Breast epithelium (tissue), 3 donors: ENCODE measurements at regions not wholly inside any gene's neighbourhood (a gene's known extent, or its start where the extent isn't known, plus 50 kb on each side); places are given as distances from the start of the nearest gene placed in this dataset.

Source experiments
- CTCF ChIP-seq, 3 donors: fragments of 450-650 bp; IDR thresholded peaks; one replicate each; pipeline ENCODE4 v1.5.1; 2016 to 2017; ENCODE audit warnings: antibody characterized with exemption in 3 of 3, mild to moderate bottlenecking in 3 of 3, moderate library complexity in 3 of 3
- POLR2A ChIP-seq: fragments of 450-650 bp; IDR thresholded peaks from one replicate; pipeline ENCODE4 v1.6.1; 2016; ENCODE audit warnings: antibody characterized with exemption, mild to moderate bottlenecking, moderate library complexity

- TF ChIP-seq CTCF (IDR thresholded peaks at IDR 0.05) (no peak), POLR2A (no peak)
Measured at GRCh38 chr6:67433124-67433523, 1202.0 kb upstream of the ADGRB3 start.
